ENCODE measurements at regions not wholly inside any gene's neighbourhood (a gene's known extent, or its start where the extent isn't known, plus 50 kb on each side); places are given as distances from the start of the nearest gene placed in this dataset.
"Not testable (repeated sequence)": the region's sequence is repeated elsewhere in the genome, so short reads cannot be mapped to it uniquely, and the experiment has no call there.

DNA sequence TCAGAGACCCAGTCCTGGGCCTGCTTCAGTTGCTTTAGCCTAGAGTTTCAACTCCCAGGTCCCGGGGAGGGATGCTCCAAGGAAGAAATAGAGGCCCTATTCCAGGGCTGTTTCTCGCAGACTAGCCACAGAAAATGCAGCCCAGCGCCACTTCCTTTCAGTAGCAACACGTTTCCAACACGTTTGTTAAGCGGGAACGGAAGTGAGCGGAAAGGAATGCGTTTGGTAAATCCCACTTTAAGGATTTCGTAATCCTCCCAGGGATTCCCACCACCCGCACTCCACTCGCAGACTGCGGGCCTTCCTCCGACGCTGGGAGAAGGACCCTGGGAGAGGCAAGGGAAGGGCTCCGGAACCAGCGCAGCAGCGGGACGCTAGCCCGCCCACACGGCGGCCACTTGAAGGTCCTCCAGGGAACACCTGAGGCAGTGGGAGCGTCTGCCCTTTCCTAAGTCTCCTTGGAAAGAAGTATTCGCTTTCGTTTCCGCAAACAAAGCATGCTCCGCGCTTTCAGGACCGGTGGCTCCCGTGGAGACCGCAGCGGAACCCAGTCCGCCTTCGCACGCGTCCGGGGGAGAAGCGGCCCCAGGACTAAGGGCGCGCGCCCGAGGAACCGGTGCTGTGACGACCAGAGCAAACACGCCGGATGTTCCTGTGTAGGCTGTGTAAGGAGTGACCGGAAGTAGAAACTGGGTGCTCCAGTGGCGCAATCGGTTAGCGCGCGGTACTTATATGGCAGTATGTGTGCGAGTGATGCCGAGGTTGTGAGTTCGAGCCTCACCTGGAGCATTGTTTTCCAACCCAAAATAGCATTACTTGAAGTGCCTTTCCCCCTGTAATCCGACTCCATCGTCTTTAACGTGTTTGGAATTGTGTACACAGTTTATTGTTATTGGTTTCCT is 227.6 kb upstream of the PRSS16 start:
- DNase-seq (ENCODE audit: low spot score in 2 of 2): no peak
- ATAC-seq (replicated peaks; ENCODE audit: extremely low read depth, poor library complexity, severe bottlenecking): no peak
- Mint-ChIP-seq H3K4me3 (peak overlapping the region; percentile 70), H3K9me3 (peaks cover 11% of the 10 kb centered on the region), H3K4me1 (no peaks in the 10 kb centered on the region), H3K36me3 (ENCODE audit: insufficient read depth) (peaks cover 2% of the 10 kb centered on the region), H3K27me3 (peaks cover 22% of the 10 kb centered on the region), H3K27ac (ENCODE audit: low read depth) (no peak overlapping the region)

DNA sequence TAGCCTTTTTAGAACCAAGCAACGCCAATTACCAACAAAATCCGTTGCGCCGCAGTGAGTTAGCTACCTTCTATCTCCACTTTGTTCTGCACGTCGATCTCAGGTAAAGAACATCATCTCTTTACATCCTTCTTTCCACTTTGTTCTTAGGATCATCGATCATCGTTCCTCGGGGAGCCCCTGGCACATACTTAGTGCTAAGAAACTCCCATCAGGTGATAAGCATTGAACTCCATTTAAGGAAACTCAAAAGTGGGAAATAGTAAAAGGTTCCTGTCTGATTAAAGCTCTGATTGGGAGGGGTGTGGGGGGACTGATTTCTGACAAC is 227.0 kb upstream of the PRSS16 start:
- no peaks in the 10 kb centered on the region for H3K4me1 Mint-ChIP-seq
- ATAC-seq (replicated peaks; ENCODE audit: extremely low read depth, poor library complexity, severe bottlenecking) (no peak), DNase-seq (ENCODE audit: low spot score in 2 of 2) (no peak)
- H3K27ac Mint-ChIP-seq (ENCODE audit: low read depth): no peak overlapping the region
- peaks cover 5% of the 10 kb centered on the region for H3K9me3 Mint-ChIP-seq
- peaks cover 24% of the 10 kb centered on the region for H3K27me3 Mint-ChIP-seq
- peak overlapping the region; percentile 70 for H3K4me3 Mint-ChIP-seq
- H3K36me3 Mint-ChIP-seq (ENCODE audit: insufficient read depth): peaks cover 2% of the 10 kb centered on the region

DNA sequence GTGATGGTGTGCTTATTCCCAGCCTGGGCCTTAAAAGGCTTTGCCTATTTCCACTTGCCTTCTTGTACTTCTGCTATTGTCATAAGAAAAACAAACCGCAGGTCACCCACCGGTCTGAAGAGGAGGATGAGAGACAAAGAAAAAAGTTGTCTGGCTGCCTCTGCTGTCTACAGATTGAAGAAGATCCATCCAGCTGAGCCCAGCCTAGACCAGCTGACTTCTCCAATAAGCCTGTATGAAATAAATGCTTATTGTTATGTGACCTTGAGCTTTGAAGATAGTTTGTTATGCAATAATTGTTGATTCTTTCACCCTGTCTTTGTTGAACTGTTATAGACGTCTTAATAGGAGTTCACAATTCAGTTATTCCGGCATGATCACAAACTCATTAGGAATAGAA is 223.8 kb upstream of the PRSS16 start:
- H3K4me3 Mint-ChIP-seq: no peak overlapping the region
- H3K9me3 Mint-ChIP-seq: no peaks in the 10 kb centered on the region
- peaks cover 40% of the 10 kb centered on the region for H3K27me3 Mint-ChIP-seq
- H3K4me1 Mint-ChIP-seq: no peaks in the 10 kb centered on the region
- H3K27ac Mint-ChIP-seq (ENCODE audit: low read depth): no peak overlapping the region
- DNase-seq (ENCODE audit: low spot score in 2 of 2): no peak
- no peak for ATAC-seq (replicated peaks; ENCODE audit: extremely low read depth, poor library complexity, severe bottlenecking)
- peaks cover 2% of the 10 kb centered on the region for H3K36me3 Mint-ChIP-seq (ENCODE audit: insufficient read depth)

DNA sequence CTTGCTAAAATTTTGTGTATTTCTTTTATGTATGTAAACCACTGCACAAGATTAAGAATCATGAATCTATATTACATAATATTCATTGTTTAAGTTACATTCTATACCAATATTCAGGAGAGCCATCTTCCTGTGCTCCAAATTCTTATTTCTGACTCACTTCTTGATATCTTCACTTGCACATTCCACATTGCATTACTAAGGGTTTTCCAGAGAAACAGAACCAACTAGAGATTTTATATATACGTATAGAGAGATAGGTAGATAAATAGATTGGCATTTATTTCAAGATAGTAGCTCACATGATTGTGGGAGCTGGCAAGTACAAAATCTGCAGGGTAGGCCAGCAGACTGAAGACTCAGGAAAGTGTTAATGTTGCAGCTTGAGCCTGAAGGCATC is 222.2 kb upstream of the PRSS16 start:
- no peaks in the 10 kb centered on the region for H3K9me3 Mint-ChIP-seq
- no peaks in the 10 kb centered on the region for H3K36me3 Mint-ChIP-seq (ENCODE audit: insufficient read depth)
- H3K4me3 Mint-ChIP-seq: no peak overlapping the region
- ATAC-seq (replicated peaks; ENCODE audit: extremely low read depth, poor library complexity, severe bottlenecking): no peak
- peaks cover 40% of the 10 kb centered on the region for H3K27me3 Mint-ChIP-seq
- H3K4me1 Mint-ChIP-seq: no peaks in the 10 kb centered on the region
- DNase-seq (ENCODE audit: low spot score in 2 of 2): no peak
- H3K27ac Mint-ChIP-seq (ENCODE audit: low read depth): no peak overlapping the region

DNA sequence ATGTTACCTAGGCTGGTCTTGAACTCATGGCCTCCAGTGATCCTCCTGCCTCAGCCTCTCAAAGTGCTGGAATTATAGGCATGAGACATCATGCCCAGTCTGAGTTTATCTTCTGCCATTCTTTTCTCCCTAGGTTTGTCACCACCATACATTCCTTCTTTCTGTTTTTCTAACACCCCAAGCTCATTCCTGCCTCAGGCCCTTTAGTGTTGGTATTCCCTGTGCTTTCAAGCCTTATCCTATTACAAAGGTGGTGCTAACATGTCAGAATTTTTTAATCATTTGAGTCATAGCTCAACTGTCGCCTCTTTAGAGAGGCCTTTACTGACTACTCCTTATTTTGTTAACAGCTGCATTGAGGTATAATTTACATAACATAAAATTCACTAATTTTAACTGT is 221.1 kb upstream of the PRSS16 start:
- Mint-ChIP-seq H3K27me3 (peaks cover 50% of the 10 kb centered on the region), H3K27ac (ENCODE audit: low read depth) (no peak overlapping the region)
- no peak for ATAC-seq (replicated peaks; ENCODE audit: extremely low read depth, poor library complexity, severe bottlenecking)

DNA sequence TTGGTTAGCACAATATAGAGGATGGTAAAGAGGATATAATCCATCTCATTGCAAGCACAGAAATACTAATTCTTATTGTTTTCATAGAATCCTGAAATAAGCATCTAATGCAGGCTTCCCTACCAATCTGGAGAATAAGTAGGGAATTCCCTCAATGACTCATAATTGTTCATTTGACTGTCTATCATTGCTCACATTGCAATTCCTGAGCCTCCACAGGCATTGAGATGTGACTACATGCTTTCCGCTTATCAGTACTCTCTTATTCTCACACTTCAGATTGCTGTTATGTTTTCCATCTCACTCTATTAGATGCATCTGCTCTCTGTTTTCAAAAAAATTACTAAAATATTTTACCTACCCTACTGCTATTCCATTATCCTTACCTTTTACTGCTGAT is 216.2 kb upstream of the PRSS16 start:
- Mint-ChIP-seq H3K36me3 (ENCODE audit: insufficient read depth) (no peaks in the 10 kb centered on the region), H3K4me3 (no peak overlapping the region), H3K27me3 (peaks cover 77% of the 10 kb centered on the region), H3K27ac (ENCODE audit: low read depth) (no peak overlapping the region), H3K9me3 (no peaks in the 10 kb centered on the region), H3K4me1 (no peaks in the 10 kb centered on the region)
- ATAC-seq (replicated peaks; ENCODE audit: extremely low read depth, poor library complexity, severe bottlenecking): no peak
- DNase-seq (ENCODE audit: low spot score in 2 of 2): no peak

More for the DNA sequence above, 221.1 kb upstream of the PRSS16 start:
- Mint-ChIP-seq H3K9me3 (no peaks in the 10 kb centered on the region), H3K4me1 (no peaks in the 10 kb centered on the region), H3K4me3 (no peak overlapping the region), H3K36me3 (ENCODE audit: insufficient read depth) (no peaks in the 10 kb centered on the region)
- DNase-seq (ENCODE audit: low spot score in 2 of 2): no peak

DNA sequence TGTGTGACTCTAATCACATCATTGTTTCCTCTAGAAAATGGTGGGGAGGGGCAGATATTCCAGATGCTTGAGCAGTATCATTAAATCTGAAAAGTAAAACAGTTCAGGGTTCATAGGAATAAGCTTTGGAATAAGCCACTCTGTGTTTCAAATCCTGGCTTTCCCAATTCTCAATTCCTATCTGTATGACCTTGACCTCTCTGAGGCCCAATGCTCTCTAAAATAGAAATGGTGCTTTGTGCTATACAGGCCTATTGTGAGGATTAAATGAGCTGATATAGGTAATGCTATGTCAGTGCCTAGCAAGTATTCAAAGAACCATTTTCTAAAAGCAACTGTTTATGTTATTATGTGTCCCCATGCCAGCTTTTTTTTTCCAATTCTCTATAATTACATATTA is 209.0 kb upstream of the PRSS16 start:
- ATAC-seq (replicated peaks; ENCODE audit: extremely low read depth, poor library complexity, severe bottlenecking) (no peak), DNase-seq (ENCODE audit: low spot score in 2 of 2) (no peak)
- H3K9me3 Mint-ChIP-seq: no peaks in the 10 kb centered on the region
- no peaks in the 10 kb centered on the region for H3K36me3 Mint-ChIP-seq (ENCODE audit: insufficient read depth)
- peaks cover 87% of the 10 kb centered on the region for H3K27me3 Mint-ChIP-seq
- H3K27ac Mint-ChIP-seq (ENCODE audit: low read depth): no peak overlapping the region
- H3K4me3 Mint-ChIP-seq: no peak overlapping the region
- no peaks in the 10 kb centered on the region for H3K4me1 Mint-ChIP-seq

DNA sequence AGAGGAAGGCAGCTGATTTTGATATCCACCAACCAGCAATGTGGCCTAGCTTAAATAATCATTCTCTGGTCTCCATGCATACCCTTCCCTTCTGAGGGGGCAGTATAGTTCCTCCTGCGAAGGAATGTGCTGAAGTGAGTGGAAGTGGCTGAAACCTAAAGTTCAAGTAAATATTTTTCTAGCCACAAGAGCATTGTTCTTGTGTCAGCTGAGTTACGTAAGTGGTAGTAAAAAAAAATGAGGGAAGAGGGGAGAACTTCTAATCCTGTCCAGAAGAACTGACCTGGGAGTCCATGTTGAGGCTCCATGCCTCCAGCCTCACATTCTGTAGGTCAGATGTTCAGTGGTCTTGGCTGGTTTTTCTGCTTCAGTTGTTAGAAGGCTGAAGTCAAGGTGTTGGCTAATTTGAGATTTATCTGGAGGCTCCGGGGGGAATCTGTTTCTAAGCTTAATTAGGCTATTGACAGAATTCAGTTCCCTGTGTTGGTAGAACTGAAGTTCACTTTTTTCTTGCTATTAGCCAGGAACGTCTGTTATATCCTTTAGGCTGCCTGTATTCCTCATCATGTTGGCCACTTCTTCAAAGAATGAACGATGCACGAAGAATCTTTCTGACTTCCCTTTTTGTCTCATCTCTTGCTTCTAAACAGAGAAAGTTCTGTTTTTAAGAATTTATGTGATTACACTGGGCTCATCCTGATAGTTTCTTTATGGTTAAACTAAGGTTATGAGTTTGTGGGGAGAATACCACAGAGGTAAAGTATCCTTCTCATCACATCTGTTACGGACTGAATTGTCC is 207.1 kb upstream of the PRSS16 start:
- peaks cover 79% of the 10 kb centered on the region for H3K27me3 Mint-ChIP-seq
- no peaks in the 10 kb centered on the region for H3K9me3 Mint-ChIP-seq
- H3K27ac Mint-ChIP-seq (ENCODE audit: low read depth): no peak overlapping the region
- ATAC-seq (replicated peaks; ENCODE audit: extremely low read depth, poor library complexity, severe bottlenecking): no peak
- H3K36me3 Mint-ChIP-seq (ENCODE audit: insufficient read depth): no peaks in the 10 kb centered on the region
- no peaks in the 10 kb centered on the region for H3K4me1 Mint-ChIP-seq
- H3K4me3 Mint-ChIP-seq: no peak overlapping the region
- no peak for DNase-seq (ENCODE audit: low spot score in 2 of 2)

DNA sequence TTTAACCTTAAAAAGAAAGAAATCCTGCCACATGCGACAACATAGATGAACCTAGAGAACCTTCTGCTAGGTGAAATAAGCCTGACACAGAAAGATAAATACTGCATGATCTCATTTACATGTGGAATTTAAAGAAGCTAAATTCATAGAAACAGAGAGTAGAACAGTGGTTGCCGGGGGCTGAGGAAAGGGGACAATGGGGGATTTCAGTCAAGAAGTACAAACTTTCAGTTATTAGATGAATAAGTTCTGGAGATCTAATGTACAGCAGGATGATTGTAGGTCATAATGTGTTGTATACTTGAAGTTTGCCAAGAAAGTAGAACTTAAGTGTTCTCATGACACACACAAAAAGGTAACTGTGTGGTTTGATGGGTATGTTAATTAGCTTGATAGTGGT is 204.3 kb upstream of the PRSS16 start:
- DNase-seq (ENCODE audit: low spot score in 2 of 2) (no peak), ATAC-seq (replicated peaks; ENCODE audit: extremely low read depth, poor library complexity, severe bottlenecking) (no peak)
- H3K27ac Mint-ChIP-seq (ENCODE audit: low read depth): no peak overlapping the region
- H3K4me1 Mint-ChIP-seq: no peaks in the 10 kb centered on the region
- H3K4me3 Mint-ChIP-seq: no peak overlapping the region
- no peaks in the 10 kb centered on the region for H3K36me3 Mint-ChIP-seq (ENCODE audit: insufficient read depth)
- H3K9me3 Mint-ChIP-seq: no peaks in the 10 kb centered on the region
- H3K27me3 Mint-ChIP-seq: peaks cover 65% of the 10 kb centered on the region

DNA sequence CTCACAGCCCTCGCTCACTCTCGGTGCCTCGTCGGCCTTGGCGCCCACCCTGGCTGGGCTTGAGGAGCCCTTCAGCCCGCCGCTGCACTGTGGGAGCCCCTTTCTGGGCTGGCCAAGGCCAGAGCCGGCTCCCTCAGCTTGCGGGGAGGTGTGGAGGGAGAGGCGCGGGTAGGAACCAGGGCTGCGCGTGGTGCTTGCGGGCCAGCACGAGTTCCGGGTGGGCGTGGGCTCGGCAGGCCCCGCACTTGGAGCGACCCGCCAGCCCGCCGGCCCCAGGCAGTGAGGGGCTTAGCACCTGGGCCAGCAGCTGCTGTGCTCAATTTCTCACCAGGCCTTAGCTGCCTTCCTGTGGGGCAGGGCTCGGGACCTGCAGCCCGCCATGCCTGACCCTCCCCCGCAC is 202.4 kb upstream of the PRSS16 start:
- not testable (repeated sequence) for H3K9me3 Mint-ChIP-seq; H3K27ac Mint-ChIP-seq (ENCODE audit: low read depth); ATAC-seq (replicated peaks; ENCODE audit: extremely low read depth, poor library complexity, severe bottlenecking); H3K36me3 Mint-ChIP-seq (ENCODE audit: insufficient read depth); H3K4me3 Mint-ChIP-seq; DNase-seq (ENCODE audit: low spot score in 2 of 2); H3K4me1 Mint-ChIP-seq
- peaks cover 55% of the 10 kb centered on the region for H3K27me3 Mint-ChIP-seq

DNA sequence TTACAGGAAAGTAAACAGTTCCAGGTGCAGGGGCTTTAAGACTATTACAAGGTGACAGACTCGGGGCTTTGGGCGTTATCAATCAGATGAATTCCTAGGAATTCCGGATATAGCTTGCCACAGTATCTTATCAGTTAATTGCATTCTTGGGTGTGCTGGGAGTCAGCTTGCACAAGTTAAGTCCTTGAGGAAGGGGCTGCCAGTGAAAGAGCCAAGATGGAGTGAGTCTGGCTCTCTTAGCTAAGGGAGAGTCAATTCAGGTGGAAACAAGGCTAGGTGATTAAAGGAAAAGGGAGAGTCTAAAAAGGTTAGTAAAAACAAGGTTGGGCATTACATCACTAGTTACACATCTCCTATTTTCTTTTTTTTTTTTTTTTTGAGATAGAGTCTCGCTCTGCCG is 199.8 kb upstream of the PRSS16 start:
- H3K4me1 Mint-ChIP-seq; H3K27ac Mint-ChIP-seq (ENCODE audit: low read depth); ATAC-seq (replicated peaks; ENCODE audit: extremely low read depth, poor library complexity, severe bottlenecking); H3K36me3 Mint-ChIP-seq (ENCODE audit: insufficient read depth); H3K4me3 Mint-ChIP-seq; DNase-seq (ENCODE audit: low spot score in 2 of 2); H3K9me3 Mint-ChIP-seq: not testable (repeated sequence)
- peaks cover 48% of the 10 kb centered on the region for H3K27me3 Mint-ChIP-seq

DNA sequence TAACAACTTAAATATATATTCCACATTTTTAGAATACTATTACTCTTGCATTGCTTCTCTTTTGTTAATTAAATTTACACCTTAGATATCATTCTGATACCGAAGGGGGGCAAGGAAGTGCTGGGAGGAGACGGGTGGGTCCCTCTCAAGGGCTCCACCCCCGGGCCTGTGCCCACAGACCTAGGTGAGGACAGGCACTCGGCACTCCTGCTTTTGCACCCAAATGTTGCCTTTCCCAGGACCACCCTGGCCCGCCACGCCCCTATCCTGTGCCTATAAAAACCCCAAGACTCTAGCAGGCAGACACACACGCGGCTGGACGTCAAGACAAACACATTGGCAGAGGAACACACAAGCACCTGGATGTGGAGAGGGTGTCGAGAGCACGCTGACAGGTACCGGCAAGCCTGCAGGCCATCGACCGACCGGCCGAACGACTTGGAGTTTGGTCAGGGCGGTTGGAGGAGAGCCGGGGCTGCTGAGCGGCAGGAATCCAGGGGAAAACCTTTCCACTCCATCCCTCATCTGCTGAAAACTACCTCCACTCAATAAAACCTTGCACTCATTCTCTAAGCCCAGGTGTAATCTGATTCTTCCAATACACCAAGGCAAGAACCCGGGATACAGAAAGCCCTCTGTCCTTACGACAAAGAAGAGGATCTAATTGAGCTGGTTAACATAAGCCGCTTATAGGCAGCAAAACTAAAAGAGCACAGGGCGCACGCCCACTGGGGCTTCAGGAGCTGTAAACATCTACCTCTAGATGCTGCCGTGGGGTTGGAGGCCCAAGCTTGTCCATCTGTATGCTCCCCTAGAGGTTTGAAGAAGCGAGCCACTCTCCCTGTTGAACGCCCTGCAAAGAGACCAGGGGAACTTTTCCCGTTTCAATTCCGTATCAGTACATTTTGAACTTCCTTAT is 197.4 kb upstream of the PRSS16 start:
- ATAC-seq (replicated peaks; ENCODE audit: extremely low read depth, poor library complexity, severe bottlenecking): no peak
- H3K27me3 Mint-ChIP-seq: peaks cover 38% of the 10 kb centered on the region
- DNase-seq (ENCODE audit: low spot score in 2 of 2): no peak
- no peaks in the 10 kb centered on the region for H3K9me3 Mint-ChIP-seq
- no peaks in the 10 kb centered on the region for H3K4me1 Mint-ChIP-seq
- no peak overlapping the region for H3K27ac Mint-ChIP-seq (ENCODE audit: low read depth)
- no peak overlapping the region for H3K4me3 Mint-ChIP-seq
- no peaks in the 10 kb centered on the region for H3K36me3 Mint-ChIP-seq (ENCODE audit: insufficient read depth)
